Esophagus squamous epithelium (tissue), 5 donors: ENCODE measurements at regions not wholly inside any gene's neighbourhood (a gene's known extent, or its start where the extent isn't known, plus 50 kb on each side); places are given as distances from the start of the nearest gene placed in this dataset.

Experiments used
- DNase-seq: peaks from one replicate; lab custom pipeline; 2025; lab: John Stamatoyannopoulos, UW
- H3K27ac ChIP-seq, 4 donors: fragments of 200-600 bp; sonication (generic); one replicate each; pipeline ENCODE4 v1.5.1; 2016 to 2019; ENCODE audit warnings: mild to moderate bottlenecking in 1 of 4
- H3K27me3 ChIP-seq, 4 donors: fragments of 200-600 bp; sonication (generic); 1 replicate in 3 of 4; 2 replicates in 1 of 4; pipeline versions ENCODE4 v1.5.1 to v1.6.0; 2017 to 2021; ENCODE audit warnings: antibody characterized with exemption in 1 of 4
- H3K36me3 ChIP-seq, 3 donors: fragments of 200-600 bp; sonication (generic); one replicate each; pipeline ENCODE4 v1.5.1; 2016 to 2019
- H3K4me1 ChIP-seq, 3 donors: fragments of 200-600 bp; sonication (generic); one replicate each; pipeline ENCODE4 v1.5.1; 2017 to 2019
- H3K4me3 ChIP-seq, 4 donors: fragments of 200-600 bp; sonication (generic); 1 replicate in 3 of 4; 2 replicates in 1 of 4; pipeline ENCODE4 v1.5.1; 2016 to 2019; ENCODE audit warnings: mild to moderate bottlenecking in 2 of 4, moderate library complexity in 1 of 4
- H3K9me3 ChIP-seq, 3 donors: fragments of 200-600 bp; sonication (generic); one replicate each; pipeline ENCODE4 v1.5.1; 2016 to 2019
- POLR2A ChIP-seq, 4 donors: fragments of 450-650 bp; IDR thresholded peaks; one replicate each; pipeline ENCODE4 v1.6.1; 2017; ENCODE audit warnings: antibody characterized with exemption in 4 of 4, mild to moderate bottlenecking in 4 of 4, moderate library complexity in 3 of 4
- WGBS, 2 donors: methylation state at CpG; one replicate each; pipeline ENCODE4 v1.1.5; 2018; 5-methylcytosine and 5-hydroxymethylcytosine counted together
- intact Hi-C: fragments of 100-400 bp; cut with DNase I; formaldehyde crosslinking; loops from one replicate; pipeline ENCODE4 v1.15.0; 2022
- TF ChIP-seq, protein P1 (sequence below), 6 experiments: fragments of 450-650 bp in 4 of 6; fragments of 200-600 bp in 2 of 6; sonication (generic) in 2 of 6; IDR thresholded peaks; one replicate each; pipeline ENCODE4 v1.5.1; 2016 to 2019; ENCODE audit warnings: antibody characterized with exemption in 6 of 6, mild to moderate bottlenecking in 4 of 6, moderate library complexity in 4 of 6
- donor health status: DM: yes; HTN: yes; CAD: no.

DNA sequence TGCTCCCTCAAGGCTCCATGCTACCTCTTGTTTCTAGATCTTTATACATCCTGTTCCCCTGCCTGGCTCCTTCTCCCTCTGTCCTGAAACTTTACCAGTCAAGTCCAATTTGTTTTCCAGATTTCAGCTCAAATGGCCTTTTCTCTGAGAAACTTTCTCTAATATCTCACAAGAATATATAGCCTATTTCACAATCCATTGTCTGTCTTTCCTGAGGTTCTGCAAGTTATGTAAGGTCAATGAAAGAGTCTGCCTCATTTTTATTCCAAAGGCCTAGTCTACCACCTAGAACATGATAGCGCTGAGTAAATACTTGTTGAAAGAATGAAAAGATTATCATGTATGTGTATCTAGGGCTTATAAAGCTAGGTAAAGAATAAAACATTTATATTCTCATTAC is 348.8 kb downstream of the SPRY2 start:
- H3K9me3 ChIP-seq = no peaks in the 10 kb centered on the region
- no peak for DNase-seq
- H3K27ac ChIP-seq = no peak overlapping the region
- TF ChIP-seq, protein P1, sequence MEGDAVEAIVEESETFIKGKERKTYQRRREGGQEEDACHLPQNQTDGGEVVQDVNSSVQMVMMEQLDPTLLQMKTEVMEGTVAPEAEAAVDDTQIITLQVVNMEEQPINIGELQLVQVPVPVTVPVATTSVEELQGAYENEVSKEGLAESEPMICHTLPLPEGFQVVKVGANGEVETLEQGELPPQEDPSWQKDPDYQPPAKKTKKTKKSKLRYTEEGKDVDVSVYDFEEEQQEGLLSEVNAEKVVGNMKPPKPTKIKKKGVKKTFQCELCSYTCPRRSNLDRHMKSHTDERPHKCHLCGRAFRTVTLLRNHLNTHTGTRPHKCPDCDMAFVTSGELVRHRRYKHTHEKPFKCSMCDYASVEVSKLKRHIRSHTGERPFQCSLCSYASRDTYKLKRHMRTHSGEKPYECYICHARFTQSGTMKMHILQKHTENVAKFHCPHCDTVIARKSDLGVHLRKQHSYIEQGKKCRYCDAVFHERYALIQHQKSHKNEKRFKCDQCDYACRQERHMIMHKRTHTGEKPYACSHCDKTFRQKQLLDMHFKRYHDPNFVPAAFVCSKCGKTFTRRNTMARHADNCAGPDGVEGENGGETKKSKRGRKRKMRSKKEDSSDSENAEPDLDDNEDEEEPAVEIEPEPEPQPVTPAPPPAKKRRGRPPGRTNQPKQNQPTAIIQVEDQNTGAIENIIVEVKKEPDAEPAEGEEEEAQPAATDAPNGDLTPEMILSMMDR (IDR thresholded peaks at IDR 0.05) = no peak
- no peak for TF ChIP-seq POLR2A (IDR thresholded peaks at IDR 0.05)
- H3K4me3 ChIP-seq = no peak overlapping the region
- intact Hi-C loops = no loop called here
- H3K27me3 ChIP-seq = peaks cover 0 to 4% (median 0%) of the 10 kb centered on the region in 4 donors
- WGBS, 2 donors = 42 to 63% methylated on average over 1 of the region's 1 CpG
- H3K36me3 ChIP-seq = no peaks in the 10 kb centered on the region
- peaks cover 0 to 6% (median 0%) of the 10 kb centered on the region in 3 donors for H3K4me1 ChIP-seq

DNA sequence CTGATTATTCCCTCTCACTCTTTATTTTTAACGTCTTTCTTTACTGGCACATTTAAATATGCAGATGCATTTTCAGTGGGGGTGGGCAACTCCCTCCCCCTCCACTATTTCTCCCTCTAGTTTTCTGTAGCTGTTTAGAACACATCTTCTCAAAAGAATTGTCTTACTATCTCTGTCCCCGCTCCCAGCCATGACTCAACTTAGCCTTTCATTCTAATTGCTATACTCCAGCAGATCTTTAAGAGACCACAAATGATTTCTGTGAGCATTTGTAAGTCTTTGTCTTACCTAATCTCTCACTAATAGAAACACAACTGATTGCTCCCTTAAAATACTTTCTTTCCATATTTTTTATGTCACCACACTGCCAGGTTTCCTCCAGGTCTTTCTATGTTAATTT is 350.9 kb downstream of the SPRY2 start:
- Histone ChIP-seq H3K27ac (no peak overlapping the region), H3K4me3 (no peak overlapping the region), H3K36me3 (no peaks in the 10 kb centered on the region), H3K27me3 (peaks cover 0 to 4% (median 0%) of the 10 kb centered on the region in 4 donors), H3K9me3 (no peaks in the 10 kb centered on the region), H3K4me1 (peaks cover 0 to 14% (median 0%) of the 10 kb centered on the region in 3 donors)
- 50 to 78% methylated on average over 2 of the region's 2 CpGs for WGBS, 2 donors
- TF ChIP-seq, protein P1 (IDR thresholded peaks at IDR 0.05) = no peak
- TF ChIP-seq POLR2A (IDR thresholded peaks at IDR 0.05) = no peak
- intact Hi-C loops = no loop called here
- DNase-seq = no peak

DNA sequence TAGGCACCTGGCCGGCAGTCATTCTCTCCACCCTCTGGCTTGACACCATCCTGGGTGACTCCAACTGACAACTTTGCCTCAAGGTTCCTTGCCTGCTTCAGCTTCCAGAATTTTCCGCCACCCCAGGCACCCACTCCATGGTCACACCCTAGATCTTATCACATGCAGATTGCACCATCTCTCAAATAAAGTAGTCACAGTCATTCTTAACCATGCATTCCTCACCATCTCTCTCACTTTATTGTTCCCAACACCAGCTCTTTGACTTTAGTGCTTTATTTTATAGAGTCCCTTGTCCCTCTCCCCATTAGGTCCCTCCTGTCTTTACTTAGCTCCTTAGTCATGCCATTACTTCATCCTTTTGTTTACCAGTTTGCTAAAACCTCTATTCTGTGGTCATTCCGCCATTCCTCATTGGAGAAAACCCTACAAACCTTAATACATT is 351.7 kb downstream of the SPRY2 start:
- no peak for DNase-seq
- WGBS, 2 donors = 90 to 91% methylated on average over 3 of the region's 3 CpGs
- Histone ChIP-seq H3K4me3 (no peak overlapping the region), H3K9me3 (no peaks in the 10 kb centered on the region), H3K4me1 (peaks cover 0 to 14% (median 0%) of the 10 kb centered on the region in 3 donors), H3K36me3 (no peaks in the 10 kb centered on the region), H3K27ac (no peak overlapping the region), H3K27me3 (peaks cover 0 to 4% (median 0%) of the 10 kb centered on the region in 4 donors)
- TF ChIP-seq POLR2A (IDR thresholded peaks at IDR 0.05) = no peak
- intact Hi-C loops = no loop called here

DNA sequence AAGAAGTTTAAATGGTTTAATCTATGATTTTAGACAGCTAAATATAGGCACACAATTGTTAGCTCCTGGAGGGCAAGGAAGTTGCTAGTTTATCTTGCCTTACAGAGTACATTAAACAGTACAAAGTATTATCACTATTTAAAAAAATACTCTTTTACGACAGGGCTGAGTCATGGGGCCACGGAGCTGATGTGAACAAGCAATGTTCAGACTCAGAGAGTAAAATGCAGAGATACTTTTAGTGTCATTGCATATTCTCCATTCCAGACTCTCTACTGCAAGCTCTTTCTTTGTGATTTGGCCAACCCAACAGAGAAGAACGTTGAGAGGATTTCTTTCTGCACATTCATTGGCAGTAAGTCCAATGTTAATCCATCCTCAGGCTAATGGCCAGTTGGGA is 352.4 kb downstream of the SPRY2 start:
- Histone ChIP-seq H3K4me1 (peaks cover 0 to 14% (median 0%) of the 10 kb centered on the region in 3 donors), H3K4me3 (no peak overlapping the region), H3K27me3 (peaks cover 0 to 4% (median 0%) of the 10 kb centered on the region in 4 donors), H3K9me3 (no peaks in the 10 kb centered on the region), H3K27ac (no peak overlapping the region), H3K36me3 (no peaks in the 10 kb centered on the region)
- 27 to 44% methylated on average over 3 of the region's 3 CpGs for WGBS, 2 donors
- intact Hi-C loops = no loop called here
- TF ChIP-seq POLR2A (IDR thresholded peaks at IDR 0.05) = no peak
- TF ChIP-seq, protein P1 (IDR thresholded peaks at IDR 0.05) = no peak
- DNase-seq = no peak

DNA sequence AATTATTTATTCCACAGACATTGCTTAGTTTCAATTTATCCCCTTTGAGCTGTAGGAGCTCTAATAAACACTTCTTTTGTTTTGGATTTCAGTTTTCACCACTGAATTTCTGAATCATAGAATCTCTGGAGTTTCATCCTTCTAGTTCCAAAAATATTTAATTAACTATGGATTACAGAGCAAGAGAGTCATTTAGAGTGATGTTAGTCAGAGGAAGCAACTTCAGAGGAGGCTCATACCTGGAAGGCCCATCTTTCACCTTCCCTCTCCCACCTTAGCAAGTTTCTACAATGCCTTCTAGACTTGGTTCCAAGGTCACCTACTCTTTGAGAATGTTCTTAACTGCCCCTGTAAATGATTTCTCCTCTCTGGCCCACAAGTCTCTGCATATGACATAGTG is 353.2 kb downstream of the SPRY2 start:
- Histone ChIP-seq H3K27ac (peak overlapping the region in 3 of 4 donors; percentile 24 to 73 (median 42)), H3K9me3 (no peaks in the 10 kb centered on the region), H3K27me3 (peaks cover 0 to 4% (median 0%) of the 10 kb centered on the region in 4 donors), H3K36me3 (no peaks in the 10 kb centered on the region), H3K4me3 (no peak overlapping the region), H3K4me1 (peaks cover 0 to 14% (median 0%) of the 10 kb centered on the region in 3 donors)
- TF ChIP-seq, protein P1 (IDR thresholded peaks at IDR 0.05) = no peak
- no peak for TF ChIP-seq POLR2A (IDR thresholded peaks at IDR 0.05)
- DNase-seq = no peak
- intact Hi-C loops = no loop called here

DNA sequence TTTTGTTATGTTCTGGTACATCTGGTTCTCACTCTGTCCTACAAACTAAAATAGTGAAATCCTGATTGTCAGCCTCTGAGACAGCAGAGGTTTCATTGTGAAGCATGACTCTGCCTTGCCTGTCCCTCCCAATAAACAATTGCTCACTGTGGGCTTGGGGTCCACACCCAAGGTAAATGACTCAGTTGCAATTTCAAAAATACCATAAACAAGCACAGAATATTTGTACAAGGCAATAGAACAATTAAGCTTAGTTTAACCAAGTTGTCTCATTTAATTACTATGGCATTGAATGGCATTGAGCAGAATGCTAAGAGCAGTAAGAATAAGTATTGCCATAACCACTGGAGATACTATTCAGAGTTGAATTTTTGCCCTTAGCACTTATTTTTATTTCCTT is 353.6 kb downstream of the SPRY2 start:
- intact Hi-C loops = no loop called here
- Histone ChIP-seq H3K27ac (peak overlapping the region in 3 of 4 donors; percentile 42 to 73 (median 63)), H3K27me3 (peaks cover 0 to 4% (median 0%) of the 10 kb centered on the region in 4 donors), H3K4me3 (no peak overlapping the region), H3K9me3 (no peaks in the 10 kb centered on the region), H3K36me3 (no peaks in the 10 kb centered on the region), H3K4me1 (peaks cover 0 to 14% (median 0%) of the 10 kb centered on the region in 3 donors)
- DNase-seq = no peak
- no peak for TF ChIP-seq POLR2A (IDR thresholded peaks at IDR 0.05)
- TF ChIP-seq, protein P1 (IDR thresholded peaks at IDR 0.05) = no peak
